Sigmoid colon (tissue), 6 donors: ENCODE measurements at regions not wholly inside any gene's neighbourhood (a gene's known extent, or its start where the extent isn't known, plus 50 kb on each side); places are given as distances from the start of the nearest gene placed in this dataset.
"Not testable (repeated sequence)": the region's sequence is repeated elsewhere in the genome, so short reads cannot be mapped to it uniquely, and the experiment has no call there.

ENCODE experiments used
- DNase-seq: peaks from one replicate; pipeline ENCODE4 v3.0.0-alpha.2; 2019
- H3K27ac ChIP-seq, 4 donors: fragments of 200-600 bp; sonication (generic); one replicate each; pipeline ENCODE4 v1.5.1; 2016 to 2019; ENCODE audit warnings: mild to moderate bottlenecking in 1 of 4
- H3K27me3 ChIP-seq, 3 donors: fragments of 200-600 bp; sonication (generic); one replicate each; pipeline ENCODE4 v1.5.1; 2019; ENCODE audit warnings: mild to moderate bottlenecking in 1 of 3
- H3K36me3 ChIP-seq, 4 donors: fragments of 200-600 bp; sonication (generic); one replicate each; pipeline ENCODE4 v1.5.1; 2016 to 2019
- H3K4me1 ChIP-seq, 4 donors: fragments of 200-600 bp; sonication (generic); one replicate each; pipeline ENCODE4 v1.5.1; 2017 to 2019
- H3K4me3 ChIP-seq, 4 donors: fragments of 200-600 bp; sonication (generic); one replicate each; pipeline ENCODE4 v1.5.1; 2017 to 2019; ENCODE audit warnings: mild to moderate bottlenecking in 2 of 4, moderate library complexity in 1 of 4
- H3K9me3 ChIP-seq, 4 donors: fragments of 200-600 bp in 3 of 4; sonication (generic) in 3 of 4; one replicate each; pipeline versions ENCODE4 v1.5.1 to v1.6.1; 2013 to 2019
- CTCF ChIP-seq, 4 experiments: fragments of 450-650 bp in 3 of 4; fragments of 200-600 bp in 1 of 4; IDR thresholded peaks; one replicate each; pipeline ENCODE4 v1.5.1; 2016 to 2019; ENCODE audit warnings: antibody characterized with exemption in 4 of 4, mild to moderate bottlenecking in 3 of 4, moderate library complexity in 2 of 4
- EP300 ChIP-seq, 4 donors: sonication (generic); formaldehyde crosslinking; IDR thresholded peaks; one replicate each; pipeline ENCODE4 v1.6.1; 2017; ENCODE audit warnings: antibody characterized with exemption in 4 of 4
- POLR2A ChIP-seq, 2 donors: fragments of 450-650 bp; IDR thresholded peaks; one replicate each; pipeline ENCODE4 v1.6.1; 2016; ENCODE audit warnings: antibody characterized with exemption in 2 of 2, mild to moderate bottlenecking in 2 of 2, moderate library complexity in 2 of 2
- POLR2AphosphoS5 ChIP-seq, 4 donors: sonication (generic); formaldehyde crosslinking; IDR thresholded peaks; one replicate each; pipeline ENCODE4 v1.6.1; 2017; ENCODE audit warnings: antibody characterized with exemption in 4 of 4
- WGBS, 2 donors: extraction: QIAGEN DNeasy Blood & Tissue Kit; methylation state at CpG; one replicate each; pipeline ENCODE4 v1.1.7; 2013; 5-methylcytosine and 5-hydroxymethylcytosine counted together
- intact Hi-C: fragments of 100-400 bp; cut with DNase I; formaldehyde crosslinking; loops from one replicate; pipeline ENCODE4 v1.15.1; 2023
- donor health status: healthy with polysubstance abuse.
- donor health status: healthy.

- Histone ChIP-seq H3K27me3 (no peaks in the 10 kb centered on the region), H3K9me3 (no peaks in the 10 kb centered on the region), H3K36me3 (no peaks in the 10 kb centered on the region), H3K27ac (no peak overlapping the region), H3K4me1 (no peaks in the 10 kb centered on the region), H3K4me3 (no peak overlapping the region)
- TF ChIP-seq EP300 (IDR thresholded peaks at IDR 0.05): no peak
- no peak for TF ChIP-seq CTCF (IDR thresholded peaks at IDR 0.05)
- no peak for TF ChIP-seq POLR2AphosphoS5 (IDR thresholded peaks at IDR 0.05)
- TF ChIP-seq POLR2A (IDR thresholded peaks at IDR 0.05): no peak
- 62 to 96% methylated on average over 3 of the region's 3 CpGs for WGBS, 2 donors
- intact Hi-C loops: no loop called here
- DNase-seq: no peak
Observed at GRCh38 chr3:197407526-197407925, 109.1 kb upstream of the DLG1 start.

GRCh38 chr3:197407053-197407452 lies 108.6 kb upstream of the DLG1 start:
- Histone ChIP-seq H3K4me1 (no peaks in the 10 kb centered on the region), H3K36me3 (no peaks in the 10 kb centered on the region), H3K27ac (no peak overlapping the region), H3K9me3 (no peaks in the 10 kb centered on the region), H3K4me3 (no peak overlapping the region), H3K27me3 (no peaks in the 10 kb centered on the region)
- WGBS, 2 donors: 91 to 93% methylated on average over 15 of the region's 15 CpGs
- intact Hi-C loops: no loop called here
- TF ChIP-seq CTCF (IDR thresholded peaks at IDR 0.05) (no peak), POLR2AphosphoS5 (IDR thresholded peaks at IDR 0.05) (no peak)
- no peak for DNase-seq

- 63% methylated on average over 7 of the region's 7 CpGs for WGBS, 2 donors
- no peak for TF ChIP-seq EP300 (IDR thresholded peaks at IDR 0.05)
- TF ChIP-seq CTCF (IDR thresholded peaks at IDR 0.05): no peak
- TF ChIP-seq POLR2A (IDR thresholded peaks at IDR 0.05): no peak
- TF ChIP-seq POLR2AphosphoS5 (IDR thresholded peaks at IDR 0.05): no peak
- intact Hi-C loops: no loop called here
- Histone ChIP-seq H3K4me1 (no peaks in the 10 kb centered on the region), H3K9me3 (no peaks in the 10 kb centered on the region), H3K4me3 (no peak overlapping the region), H3K36me3 (no peaks in the 10 kb centered on the region), H3K27ac (no peak overlapping the region), H3K27me3 (no peaks in the 10 kb centered on the region)
- peak; percentile 74 for DNase-seq
Observed at GRCh38 chr3:197406266-197406665, 107.9 kb upstream of the DLG1 start.

- TF ChIP-seq CTCF (IDR thresholded peaks at IDR 0.05) (no peak), EP300 (IDR thresholded peaks at IDR 0.05) (no peak), POLR2A (IDR thresholded peaks at IDR 0.05) (no peak), POLR2AphosphoS5 (IDR thresholded peaks at IDR 0.05) (no peak)
- WGBS, 2 donors: 87 to 91% methylated on average over 7 of the region's 7 CpGs
- Histone ChIP-seq H3K4me3 (no peak overlapping the region), H3K27me3 (no peaks in the 10 kb centered on the region), H3K36me3 (no peaks in the 10 kb centered on the region), H3K4me1 (no peaks in the 10 kb centered on the region), H3K27ac (no peak overlapping the region), H3K9me3 (no peaks in the 10 kb centered on the region)
- DNase-seq: no peak
- intact Hi-C loops: no loop called here
Observed at GRCh38 chr3:197404754-197405153, 106.3 kb upstream of the DLG1 start.

GRCh38 chr3:197404030-197404429 lies 105.6 kb upstream of the DLG1 start:
- WGBS, 2 donors: 89 to 93% methylated on average over 12 of the region's 12 CpGs
- Histone ChIP-seq H3K27ac (no peak overlapping the region), H3K9me3 (no peaks in the 10 kb centered on the region), H3K36me3 (no peaks in the 10 kb centered on the region), H3K27me3 (no peaks in the 10 kb centered on the region), H3K4me3 (no peak overlapping the region), H3K4me1 (no peaks in the 10 kb centered on the region)
- no peak for DNase-seq
- intact Hi-C loops: no loop called here
- no peak for TF ChIP-seq EP300 (IDR thresholded peaks at IDR 0.05)
- TF ChIP-seq POLR2A (IDR thresholded peaks at IDR 0.05): no peak
- no peak for TF ChIP-seq POLR2AphosphoS5 (IDR thresholded peaks at IDR 0.05)
- no peak for TF ChIP-seq CTCF (IDR thresholded peaks at IDR 0.05)

- WGBS, 2 donors: 94 to 95% methylated on average over 9 of the region's 9 CpGs
- intact Hi-C loops, H3K4me3 ChIP-seq, H3K36me3 ChIP-seq, H3K9me3 ChIP-seq, H3K4me1 ChIP-seq, H3K27ac ChIP-seq, DNase-seq, H3K27me3 ChIP-seq: not testable (repeated sequence)
Observed at GRCh38 chr3:197402401-197402800, 104.0 kb upstream of the DLG1 start.
